ENCODE measurements at regions not wholly inside any gene's neighbourhood (a gene's known extent, or its start where the extent isn't known, plus 50 kb on each side); places are given as distances from the start of the nearest gene placed in this dataset.

GRCh38 chr12:13311551-13311950 lies 115.0 kb downstream of the EMP1 start:
- no peak for TF ChIP-seq CTCF (IDR thresholded peaks at IDR 0.05)
- TF ChIP-seq POLR2A (IDR thresholded peaks at IDR 0.05; ENCODE audit: low read length), result no peak
- no peak for TF ChIP-seq MAX (IDR thresholded peaks at IDR 0.05)
- no peak for TF ChIP-seq MYC (IDR thresholded peaks at IDR 0.05; ENCODE audit: borderline replicate concordance, low read length)
- TF ChIP-seq E2F6 (IDR thresholded peaks at IDR 0.05; ENCODE audit: borderline replicate concordance, low read depth), result no peak
- TF ChIP-seq RAD21 (conservative IDR thresholded peaks at IDR 0.05 in 1 of 2, IDR thresholded peaks at IDR 0.05 in 1 of 2), result no peak
- no peak for TF ChIP-seq HMGXB4 (CRISPR knock-in tag; IDR thresholded peaks at IDR 0.05; ENCODE audit: borderline replicate concordance)
- TF ChIP-seq RFX5 (IDR thresholded peaks at IDR 0.05), result no peak
- TF ChIP-seq BHLHE40 (IDR thresholded peaks at IDR 0.05; ENCODE audit: low read depth, low read length), result no peak
- TF ChIP-seq SREBF2 (IDR thresholded peaks at IDR 0.05), result no peak
- no peak for TF ChIP-seq NR3C1 (IDR thresholded peaks at IDR 0.05)
- no peak for TF ChIP-seq HOXA7 (CRISPR knock-in tag; IDR thresholded peaks at IDR 0.05)
- TF ChIP-seq NPAS2 (CRISPR knock-in tag; IDR thresholded peaks at IDR 0.05; ENCODE audit: borderline replicate concordance), result no peak

Data from A549 (cell line).